Tibial nerve (tissue), 4 donors: ENCODE measurements at regions not wholly inside any gene's neighbourhood (a gene's known extent, or its start where the extent isn't known, plus 50 kb on each side); places are given as distances from the start of the nearest gene placed in this dataset.

Experiments
- DNase-seq, 2 donors: peaks; one replicate each; pipeline ENCODE4 v3.0.0-alpha.2; 2019; ENCODE audit warnings: low spot score in 2 of 2
- H3K27ac ChIP-seq, 4 donors: fragments of 200-600 bp; sonication (generic) in 3 of 4; one replicate each; pipeline ENCODE4 v1.5.1; 2017 to 2019; ENCODE audit warnings: mild to moderate bottlenecking in 1 of 4
- H3K27me3 ChIP-seq, 2 donors: fragments of 200-600 bp; sonication (generic) in 1 of 2; one replicate each; pipeline versions ENCODE4 v1.5.1 to v1.6.0; 2017 to 2019
- H3K36me3 ChIP-seq, 3 donors: fragments of 200-600 bp; sonication (generic); one replicate each; pipeline ENCODE4 v1.5.1; 2018 to 2019
- H3K4me1 ChIP-seq, 4 donors: fragments of 200-600 bp; sonication (generic) in 3 of 4; one replicate each; pipeline ENCODE4 v1.5.1; 2017 to 2019
- H3K4me3 ChIP-seq, 4 donors: fragments of 200-600 bp; sonication (generic) in 3 of 4; one replicate each; pipeline ENCODE4 v1.5.1; 2017 to 2019; ENCODE audit warnings: mild to moderate bottlenecking in 1 of 4, moderate library complexity in 1 of 4
- H3K9me3 ChIP-seq, 4 donors: fragments of 200-600 bp; sonication (generic) in 3 of 4; one replicate each; pipeline ENCODE4 v1.5.1; 2017 to 2019
- EP300 ChIP-seq, 2 donors: sonication (generic); formaldehyde crosslinking; IDR thresholded peaks; one replicate each; pipeline ENCODE4 v1.6.1; 2017; ENCODE audit warnings: antibody characterized with exemption in 2 of 2, mild to moderate bottlenecking in 1 of 2
- POLR2A ChIP-seq, 2 donors: fragments of 450-650 bp; IDR thresholded peaks; one replicate each; pipeline ENCODE4 v1.6.1; 2017; ENCODE audit warnings: antibody characterized with exemption in 2 of 2, mild to moderate bottlenecking in 2 of 2, moderate library complexity in 2 of 2
- WGBS, 2 donors: methylation state at CpG; one replicate each; pipeline ENCODE4 v1.1.5; 2018; 5-methylcytosine and 5-hydroxymethylcytosine counted together
- TF ChIP-seq, protein P1 (sequence below), 5 experiments: fragments of 200-600 bp in 3 of 5; fragments of 450-650 bp in 2 of 5; sonication (generic) in 3 of 5; IDR thresholded peaks; one replicate each; pipeline ENCODE4 v1.5.1; 2016 to 2019; ENCODE audit warnings: antibody characterized with exemption in 5 of 5, mild to moderate bottlenecking in 3 of 5, moderate library complexity in 2 of 5

- DNase-seq: no peak
Observed at GRCh38 chr12:70154087-70154638, 89.1 kb upstream of the CNOT2 start.

GRCh38 chr12:70154960-70155589, 88.2 kb upstream of the CNOT2 start:
- Histone ChIP-seq H3K4me3 (no peak overlapping the region), H3K36me3 (no peaks in the 10 kb centered on the region), H3K4me1 (no peaks in the 10 kb centered on the region), H3K27ac (no peak overlapping the region), H3K27me3 (no peaks in the 10 kb centered on the region), H3K9me3 (peaks cover 0 to 40% (median 7%) of the 10 kb centered on the region in 4 donors)
- DNase-seq: no peak
- TF ChIP-seq POLR2A (IDR thresholded peaks at IDR 0.05) (no peak), EP300 (IDR thresholded peaks at IDR 0.05) (no peak)
- TF ChIP-seq, protein P1, sequence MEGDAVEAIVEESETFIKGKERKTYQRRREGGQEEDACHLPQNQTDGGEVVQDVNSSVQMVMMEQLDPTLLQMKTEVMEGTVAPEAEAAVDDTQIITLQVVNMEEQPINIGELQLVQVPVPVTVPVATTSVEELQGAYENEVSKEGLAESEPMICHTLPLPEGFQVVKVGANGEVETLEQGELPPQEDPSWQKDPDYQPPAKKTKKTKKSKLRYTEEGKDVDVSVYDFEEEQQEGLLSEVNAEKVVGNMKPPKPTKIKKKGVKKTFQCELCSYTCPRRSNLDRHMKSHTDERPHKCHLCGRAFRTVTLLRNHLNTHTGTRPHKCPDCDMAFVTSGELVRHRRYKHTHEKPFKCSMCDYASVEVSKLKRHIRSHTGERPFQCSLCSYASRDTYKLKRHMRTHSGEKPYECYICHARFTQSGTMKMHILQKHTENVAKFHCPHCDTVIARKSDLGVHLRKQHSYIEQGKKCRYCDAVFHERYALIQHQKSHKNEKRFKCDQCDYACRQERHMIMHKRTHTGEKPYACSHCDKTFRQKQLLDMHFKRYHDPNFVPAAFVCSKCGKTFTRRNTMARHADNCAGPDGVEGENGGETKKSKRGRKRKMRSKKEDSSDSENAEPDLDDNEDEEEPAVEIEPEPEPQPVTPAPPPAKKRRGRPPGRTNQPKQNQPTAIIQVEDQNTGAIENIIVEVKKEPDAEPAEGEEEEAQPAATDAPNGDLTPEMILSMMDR (IDR thresholded peaks at IDR 0.05): no peak

More at GRCh38 chr12:70154087-70154638, 89.1 kb upstream of the CNOT2 start:
- H3K4me3 ChIP-seq: no peak overlapping the region
- no peaks in the 10 kb centered on the region for H3K36me3 ChIP-seq
- 85% methylated on average over 2 of the region's 2 CpGs for WGBS, 2 donors
- no peaks in the 10 kb centered on the region for H3K4me1 ChIP-seq
- no peaks in the 10 kb centered on the region for H3K27me3 ChIP-seq
- TF ChIP-seq, protein P1 (IDR thresholded peaks at IDR 0.05): no peak
- TF ChIP-seq EP300 (IDR thresholded peaks at IDR 0.05): no peak
- TF ChIP-seq POLR2A (IDR thresholded peaks at IDR 0.05): no peak
- H3K9me3 ChIP-seq: peaks cover 0 to 34% (median 7%) of the 10 kb centered on the region in 4 donors
- H3K27ac ChIP-seq: no peak overlapping the region

DNA sequence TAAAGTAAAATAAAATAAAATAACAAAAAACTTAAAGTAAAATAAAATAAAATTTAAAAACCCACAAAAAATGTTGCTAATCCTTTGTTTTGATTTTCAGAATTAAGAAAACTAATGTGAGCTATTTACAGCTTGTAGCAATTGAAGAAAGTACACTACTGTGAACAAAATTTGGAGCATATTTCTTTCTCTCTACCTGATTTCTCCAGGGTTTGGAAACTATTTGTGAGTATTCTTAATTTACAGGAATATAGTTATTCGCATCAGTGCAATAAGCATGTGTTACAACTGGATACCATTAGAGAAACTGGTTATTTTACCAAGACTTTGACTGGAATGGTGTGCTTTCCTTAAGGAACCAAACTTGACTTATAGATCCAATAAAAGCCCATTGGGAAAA, 86.1 kb upstream of the CNOT2 start:
- H3K4me3 ChIP-seq: no peak overlapping the region
- TF ChIP-seq, protein P1 (IDR thresholded peaks at IDR 0.05): no peak
- no peak for TF ChIP-seq POLR2A (IDR thresholded peaks at IDR 0.05)
- no peak for TF ChIP-seq EP300 (IDR thresholded peaks at IDR 0.05)
- DNase-seq: no peak
- no peak overlapping the region for H3K27ac ChIP-seq
- H3K27me3 ChIP-seq: no peaks in the 10 kb centered on the region
- H3K9me3 ChIP-seq: peaks cover 0 to 49% (median 7%) of the 10 kb centered on the region in 4 donors
- no peaks in the 10 kb centered on the region for H3K36me3 ChIP-seq
- no peaks in the 10 kb centered on the region for H3K4me1 ChIP-seq
- WGBS, 2 donors: 90 to 98% methylated on average over 1 of the region's 1 CpG

- Histone ChIP-seq H3K9me3 (peaks cover 0 to 6% (median 0%) of the 10 kb centered on the region in 4 donors), H3K4me3 (no peak overlapping the region), H3K36me3 (no peaks in the 10 kb centered on the region), H3K27ac (no peak overlapping the region), H3K4me1 (no peaks in the 10 kb centered on the region), H3K27me3 (no peaks in the 10 kb centered on the region)
- DNase-seq: no peak
- TF ChIP-seq POLR2A (IDR thresholded peaks at IDR 0.05) (no peak), EP300 (IDR thresholded peaks at IDR 0.05) (no peak)
- 79 to 88% methylated on average over 4 of the region's 4 CpGs for WGBS, 2 donors
Observed at GRCh38 chr12:70165450-70165849, 77.8 kb upstream of the CNOT2 start.

DNA sequence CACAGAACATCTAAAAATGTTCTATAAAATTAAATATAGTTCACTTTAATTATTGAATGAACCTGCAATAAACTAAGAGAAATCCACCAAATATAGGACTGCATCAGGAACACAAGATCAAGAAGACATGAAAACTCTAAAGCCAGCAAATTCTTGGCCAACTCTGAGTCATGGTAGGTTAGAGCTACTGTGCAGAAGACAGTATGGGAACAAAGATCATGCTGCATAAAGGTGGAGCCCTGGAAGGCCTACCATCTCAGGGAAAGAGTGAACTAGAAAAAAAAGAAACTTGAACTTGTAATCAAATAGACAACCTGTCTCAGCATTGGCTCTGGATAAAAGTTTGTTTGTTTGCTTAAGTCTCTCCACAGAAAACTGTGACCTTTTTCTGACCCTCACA, 66.9 kb upstream of the CNOT2 start:
- no peaks in the 10 kb centered on the region for H3K9me3 ChIP-seq
- no peaks in the 10 kb centered on the region for H3K36me3 ChIP-seq
- H3K4me1 ChIP-seq: no peaks in the 10 kb centered on the region
- H3K4me3 ChIP-seq: no peak overlapping the region
- TF ChIP-seq POLR2A (IDR thresholded peaks at IDR 0.05): no peak
- no peak for TF ChIP-seq EP300 (IDR thresholded peaks at IDR 0.05)
- TF ChIP-seq, protein P1 (IDR thresholded peaks at IDR 0.05): no peak
- H3K27me3 ChIP-seq: no peaks in the 10 kb centered on the region
- H3K27ac ChIP-seq: peak overlapping the region in 1 of 4 donors; percentile 82
- DNase-seq: no peak
